Mucosa of gallbladder (tissue), 1 donor: ENCODE measurements at regions not wholly inside any gene's neighbourhood (a gene's known extent, or its start where the extent isn't known, plus 50 kb on each side); places are given as distances from the start of the nearest gene placed in this dataset.
"Not testable (repeated sequence)": the region's sequence is repeated elsewhere in the genome, so short reads cannot be mapped to it uniquely, and the experiment has no call there.

Experiments
- DNase-seq: peaks from one replicate; pipeline ENCODE4 v3.0.0-alpha.2; 2020; ENCODE audit warnings: low spot score
- donor health status: DM: no; HTN: no; CAD: no.

DNA sequence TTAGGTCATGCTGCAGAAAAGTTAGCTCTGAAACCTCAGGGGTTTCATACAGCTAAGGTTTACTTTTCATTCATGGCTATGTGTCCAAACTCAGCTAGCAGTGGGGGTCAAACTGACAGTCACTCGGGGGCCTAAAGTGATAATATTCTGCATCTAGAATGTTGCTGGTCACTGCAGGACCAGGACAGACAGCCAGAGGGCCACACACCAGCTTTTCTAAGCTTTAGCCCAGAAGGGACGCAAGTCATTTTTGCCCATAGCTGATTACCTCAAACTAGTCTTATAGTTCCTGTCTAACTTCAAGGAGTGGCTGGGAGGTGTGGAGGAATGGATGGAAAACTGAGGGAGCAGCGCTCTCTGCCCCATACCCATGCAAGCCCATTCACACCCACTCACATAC is 163.0 kb upstream of the NLRP1 start:
- DNase-seq, result no peak

DNA sequence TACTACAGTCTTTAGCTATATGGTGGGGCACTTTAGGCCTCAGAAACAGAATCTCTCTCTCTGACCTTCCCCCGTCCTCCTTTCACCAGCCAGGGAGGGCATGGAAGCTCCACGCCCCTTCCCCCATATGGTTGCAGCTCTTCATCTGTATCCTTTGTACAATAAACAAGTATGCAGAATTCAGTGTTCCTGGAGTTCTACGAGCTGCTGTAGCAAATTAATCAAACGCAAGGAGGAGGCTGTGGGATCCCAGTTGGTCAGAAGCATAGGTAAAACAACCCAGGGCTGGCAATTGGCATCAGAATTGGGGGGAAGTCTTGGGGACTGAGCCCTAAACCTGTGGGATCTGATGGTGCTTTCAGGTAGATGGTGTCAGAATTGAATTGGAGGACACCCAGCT is 163.7 kb upstream of the NLRP1 start:
- no peak for DNase-seq

DNA sequence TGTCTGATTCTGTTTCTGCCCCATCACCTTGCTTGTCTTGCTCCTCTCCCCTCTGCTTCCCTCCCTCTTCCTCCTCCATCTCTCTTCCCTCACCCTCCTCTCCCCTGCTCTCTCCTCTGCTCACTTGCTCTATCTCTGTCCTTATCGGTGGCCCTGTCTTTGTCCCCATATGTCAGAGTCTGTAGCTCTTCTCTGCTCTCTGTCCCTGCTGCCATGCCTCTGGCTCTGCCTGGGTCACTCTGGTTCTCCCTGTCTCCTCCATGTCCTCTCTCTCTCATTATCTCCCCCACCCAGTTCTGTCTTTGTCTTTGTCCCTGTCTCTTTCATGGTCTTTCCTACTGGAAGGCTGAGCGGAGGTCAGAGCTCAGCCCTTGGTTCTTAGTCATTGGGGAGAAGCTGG is 169.1 kb upstream of the NLRP1 start:
- DNase-seq, result no peak

DNA sequence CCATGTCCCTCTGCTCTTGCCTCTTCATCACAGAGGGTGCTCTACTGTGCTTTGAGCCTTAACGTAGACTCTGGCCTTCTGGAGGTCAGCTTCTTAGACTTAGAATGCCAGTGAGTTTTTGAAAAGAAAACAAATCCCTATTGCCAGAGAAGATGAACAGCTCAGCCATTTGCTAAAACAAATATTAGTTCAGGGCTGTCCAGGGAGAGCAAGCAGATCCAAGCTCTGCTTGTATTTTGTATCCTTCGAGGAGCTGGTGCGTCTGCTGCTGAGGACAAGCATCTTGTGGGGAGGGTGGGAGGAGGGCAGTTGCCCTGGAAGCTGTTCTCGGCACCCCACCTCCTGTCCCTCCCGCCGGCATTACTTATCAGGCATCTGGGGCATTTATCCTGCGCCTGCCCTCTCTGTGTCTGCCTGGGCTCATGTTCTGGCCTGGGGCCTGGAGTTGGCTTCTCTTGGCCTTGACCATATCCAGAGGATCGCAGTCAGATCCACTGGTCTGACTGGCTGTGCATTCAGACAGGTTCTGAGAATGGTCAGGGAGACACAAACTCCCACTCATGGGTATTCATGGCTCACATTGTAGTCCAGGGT is 173.1 kb upstream of the NLRP1 start:
- DNase-seq, result no peak

DNA sequence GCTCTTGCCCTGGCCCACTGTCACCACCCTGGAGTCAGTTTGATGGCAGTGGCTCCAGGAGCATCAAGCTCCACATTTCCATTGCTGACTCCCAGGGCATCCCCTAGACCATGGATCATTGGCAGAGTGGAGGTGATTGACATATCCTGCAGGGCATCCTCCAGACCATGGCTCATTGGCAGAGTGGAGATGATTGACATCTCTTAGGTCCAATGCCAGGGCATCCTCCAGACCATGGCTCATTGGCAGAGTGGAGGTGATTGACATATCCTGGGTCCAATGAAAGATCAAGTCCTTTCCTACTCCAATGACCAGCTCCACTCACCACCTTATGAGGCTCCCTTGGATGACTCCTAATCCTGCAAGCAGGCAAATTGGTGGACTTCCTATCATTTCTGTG is 174.3 kb upstream of the NLRP1 start:
- no peak for DNase-seq

DNA sequence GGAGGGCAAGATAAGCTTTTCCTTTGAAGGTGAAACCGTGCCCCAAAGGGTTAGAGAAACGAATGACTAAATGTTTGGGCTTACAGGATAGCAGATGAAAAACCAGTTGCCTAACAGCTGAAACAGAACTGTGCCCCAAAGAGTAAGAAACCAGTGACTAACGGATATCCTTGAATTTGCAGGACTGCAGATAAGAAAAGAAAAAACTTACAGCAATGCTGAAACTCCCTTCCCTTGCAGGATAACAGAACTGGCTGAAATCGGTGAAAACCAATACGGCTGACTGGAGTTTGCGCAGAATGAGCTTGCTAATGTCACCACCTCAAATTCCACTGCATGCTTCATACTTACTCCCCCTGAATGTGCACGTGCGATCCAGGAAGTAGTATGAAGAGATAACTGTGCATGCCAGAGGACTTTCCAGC is 175.2 kb upstream of the NLRP1 start:
- no peak for DNase-seq

DNA sequence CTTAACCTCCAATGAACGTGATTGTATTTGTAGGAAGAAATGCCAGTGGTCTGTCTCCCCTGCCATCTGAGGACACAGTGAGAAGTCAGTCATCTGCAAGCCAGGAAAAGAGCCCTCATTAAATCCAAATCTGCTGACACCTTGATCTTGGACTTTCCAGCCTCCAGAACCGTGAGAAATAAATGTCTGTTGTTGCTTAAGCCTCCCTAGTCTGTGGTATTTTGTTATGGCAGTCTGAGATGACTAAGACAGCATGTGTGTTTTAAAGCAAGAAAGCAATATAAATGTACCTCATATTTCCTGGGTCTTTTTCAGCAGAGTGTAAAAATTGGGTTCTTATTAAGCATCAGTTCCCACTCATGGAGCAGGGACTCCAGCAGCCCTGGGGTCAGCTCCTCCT is 177.9 kb upstream of the NLRP1 start:
- no peak for DNase-seq

DNA sequence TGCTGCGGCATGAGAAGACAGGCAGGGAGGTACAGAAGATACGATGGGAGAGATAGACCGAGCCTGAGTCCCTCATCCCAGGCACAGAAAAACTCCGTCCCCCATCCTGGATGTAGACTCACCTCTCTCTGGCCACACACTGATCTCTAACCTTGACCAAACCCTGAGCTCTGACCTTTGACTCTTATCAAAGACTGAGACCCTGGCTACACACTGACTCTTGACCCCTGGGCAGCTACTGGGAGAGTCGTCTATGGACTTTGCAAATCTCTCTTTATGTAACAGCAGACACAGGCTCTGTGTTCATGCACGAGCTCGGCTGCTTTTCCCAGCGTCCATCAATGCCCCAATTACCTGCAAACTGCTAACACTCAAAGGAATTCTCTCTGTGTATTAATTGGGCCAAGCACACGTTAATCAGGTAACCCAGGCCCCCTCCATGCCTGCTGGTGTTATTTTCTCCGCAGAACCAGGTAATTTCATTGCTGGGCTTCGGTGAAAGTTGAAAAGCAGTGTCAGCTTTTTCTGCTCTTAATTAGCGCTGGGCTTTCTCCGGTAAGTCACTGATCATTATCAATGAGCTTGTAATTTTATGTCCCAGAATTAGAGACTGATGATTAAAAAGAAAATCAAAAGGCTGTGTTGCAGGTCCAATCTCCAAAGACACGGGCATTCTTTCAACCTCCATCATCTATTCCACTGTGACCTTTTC is 179.4 kb upstream of the NLRP1 start:
- no peak for DNase-seq

DNA sequence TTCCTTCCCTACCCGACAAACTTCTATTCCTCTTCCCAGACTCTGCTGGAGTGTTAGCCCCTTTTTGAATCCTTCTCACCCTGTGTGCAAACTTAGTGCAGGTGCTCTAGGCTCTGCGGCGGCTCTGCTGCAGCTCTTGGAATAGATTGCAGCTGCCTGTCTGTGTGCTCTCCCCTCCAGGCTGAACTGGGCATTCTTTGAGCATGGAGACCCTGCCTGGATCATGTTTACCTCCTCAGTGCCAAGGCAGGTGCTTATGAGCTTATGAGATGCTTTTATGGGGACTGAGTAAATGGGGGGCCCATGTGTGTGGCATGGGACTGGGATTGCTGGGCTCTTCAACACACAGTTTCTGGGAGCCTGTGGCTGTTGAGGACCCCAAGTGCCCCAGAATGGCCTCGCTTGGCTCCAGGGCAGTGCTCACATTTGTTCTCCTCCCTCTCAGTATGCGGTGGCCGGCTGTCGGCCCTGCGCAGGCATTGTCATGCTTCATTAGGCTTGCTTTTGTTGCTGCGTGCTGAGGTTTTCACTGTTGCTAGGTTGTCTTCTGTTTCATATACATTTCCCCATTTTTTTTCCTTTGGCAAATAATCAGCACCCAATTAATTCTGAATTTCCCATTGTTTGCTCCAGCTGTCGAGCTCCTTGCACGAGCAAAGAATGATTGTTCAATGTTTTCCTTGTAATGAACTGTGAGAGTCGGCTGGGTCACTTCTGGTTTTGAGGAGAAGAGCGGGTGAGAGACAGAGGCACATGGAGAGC is 185.5 kb upstream of the NLRP1 start:
- no peak for DNase-seq

DNA sequence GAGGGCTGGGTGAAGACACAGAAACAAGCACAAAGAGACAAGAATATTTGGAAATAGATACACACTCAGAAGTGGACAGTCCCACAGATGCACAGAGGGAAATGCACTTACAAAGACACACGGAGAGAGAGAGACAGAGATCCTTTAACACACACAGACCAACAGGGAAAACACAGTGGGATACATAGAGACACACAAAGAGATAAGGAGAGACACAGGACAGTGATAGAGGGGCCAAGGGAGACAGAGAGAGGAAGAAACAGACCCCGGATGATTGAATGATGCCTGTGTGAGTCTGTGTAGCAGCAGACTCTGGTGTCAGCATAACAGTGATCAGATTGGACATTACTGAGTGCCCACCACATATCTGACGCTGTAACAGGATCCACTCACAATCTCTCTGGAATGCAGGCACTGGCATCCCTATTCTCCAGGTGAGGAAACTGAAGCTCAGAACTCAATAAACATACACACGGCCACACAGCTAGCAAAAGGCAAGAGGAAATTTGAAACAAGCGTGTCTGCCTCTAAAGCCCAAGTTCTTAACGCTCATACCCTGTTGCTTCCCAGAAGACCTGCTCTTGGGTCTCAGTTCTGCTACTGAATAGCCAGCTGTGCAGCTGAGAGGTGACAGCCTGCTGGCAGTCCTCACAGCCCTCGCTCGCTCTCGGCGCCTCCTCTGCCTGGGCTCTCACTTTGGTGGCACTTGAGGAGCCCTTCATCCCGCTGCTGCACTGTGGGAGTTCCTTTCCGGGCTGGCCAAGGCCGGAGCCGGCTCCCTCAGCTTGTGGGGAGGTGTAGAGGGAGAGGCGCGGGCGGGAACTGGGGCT is 186.3 kb upstream of the NLRP1 start:
- no peak for DNase-seq

DNA sequence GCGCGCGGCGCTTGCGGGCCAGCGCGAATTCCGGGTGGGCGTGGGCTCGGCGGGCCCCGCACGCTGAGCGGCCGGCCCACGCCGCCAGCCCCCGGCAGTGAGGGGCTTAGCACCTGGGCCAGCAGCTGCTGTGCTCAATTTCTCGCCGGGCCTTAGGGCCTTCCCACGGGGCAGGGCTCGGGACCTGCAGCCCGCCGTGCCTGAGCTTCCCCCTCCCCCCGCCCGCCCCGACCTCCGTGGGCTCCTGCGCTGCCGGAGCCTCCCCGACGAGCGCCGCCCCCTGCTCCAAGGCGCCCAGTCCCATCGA is 186.9 kb upstream of the NLRP1 start:
- DNase-seq, result not testable (repeated sequence)

DNA sequence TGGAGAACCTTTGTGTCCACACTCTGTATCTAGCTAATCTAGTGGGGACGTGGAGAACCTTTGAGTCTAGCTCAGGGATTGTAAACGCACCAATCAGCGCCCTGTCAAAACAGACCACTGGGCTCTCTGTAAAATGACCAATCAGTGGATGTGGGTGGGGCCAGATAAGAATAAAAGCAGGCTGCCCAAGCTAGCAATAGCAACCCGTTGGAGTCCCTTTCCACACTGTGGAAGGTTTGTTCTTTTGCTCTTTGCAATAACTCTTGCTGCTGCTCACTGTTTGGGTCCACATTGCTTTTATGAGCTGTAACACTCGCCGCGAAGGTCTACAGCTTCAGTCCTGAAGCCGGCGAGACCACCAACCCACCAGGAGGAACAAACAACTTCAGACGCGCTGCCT is 187.7 kb upstream of the NLRP1 start:
- not testable (repeated sequence) for DNase-seq

DNA sequence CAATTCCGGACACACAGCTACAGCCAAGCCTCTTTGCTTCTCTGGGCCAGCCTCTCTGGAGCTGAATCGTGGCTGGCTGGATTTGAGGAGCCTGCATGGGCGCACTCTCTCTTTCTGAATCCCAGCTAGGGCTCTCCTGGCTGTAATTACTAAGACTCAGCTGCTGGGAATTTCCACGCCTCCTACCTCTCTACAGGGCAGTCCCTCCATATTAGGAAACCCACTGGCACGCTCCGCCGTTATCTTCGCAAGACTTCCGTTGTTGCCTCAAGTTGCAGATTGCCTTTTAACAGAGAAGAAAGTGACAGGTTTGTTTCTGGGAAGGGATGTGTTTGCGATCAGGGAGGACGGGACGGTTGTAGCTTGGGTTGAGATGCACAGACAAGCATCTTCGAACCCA is 188.4 kb upstream of the NLRP1 start:
- no peak for DNase-seq

DNA sequence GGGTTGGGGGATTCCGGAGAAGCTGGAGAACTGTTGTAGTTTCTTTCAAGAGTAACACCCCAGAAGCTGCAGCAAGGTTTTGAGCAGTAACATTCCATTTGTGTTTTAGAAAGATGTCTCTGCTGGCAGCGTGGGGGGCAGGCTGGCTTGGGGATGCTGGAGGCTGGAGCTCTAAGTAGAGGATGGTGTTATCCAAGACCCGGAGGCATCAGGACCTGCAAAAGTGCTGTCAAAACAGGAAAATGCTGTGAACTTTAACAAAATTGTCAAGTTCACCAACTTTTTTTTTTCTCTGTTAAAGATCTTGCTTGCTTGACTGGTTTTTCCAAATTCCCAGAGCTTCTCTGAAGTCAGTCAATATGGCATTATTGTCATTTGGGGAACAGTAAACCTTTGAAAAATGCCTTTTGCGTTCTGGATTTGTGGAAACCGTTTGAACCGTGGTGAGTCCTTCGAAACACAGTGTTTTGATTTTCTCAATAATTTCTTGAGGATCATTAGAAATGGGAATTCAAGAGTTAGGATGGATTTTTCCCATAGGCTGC is 189.6 kb upstream of the NLRP1 start:
- DNase-seq, result no peak

DNA sequence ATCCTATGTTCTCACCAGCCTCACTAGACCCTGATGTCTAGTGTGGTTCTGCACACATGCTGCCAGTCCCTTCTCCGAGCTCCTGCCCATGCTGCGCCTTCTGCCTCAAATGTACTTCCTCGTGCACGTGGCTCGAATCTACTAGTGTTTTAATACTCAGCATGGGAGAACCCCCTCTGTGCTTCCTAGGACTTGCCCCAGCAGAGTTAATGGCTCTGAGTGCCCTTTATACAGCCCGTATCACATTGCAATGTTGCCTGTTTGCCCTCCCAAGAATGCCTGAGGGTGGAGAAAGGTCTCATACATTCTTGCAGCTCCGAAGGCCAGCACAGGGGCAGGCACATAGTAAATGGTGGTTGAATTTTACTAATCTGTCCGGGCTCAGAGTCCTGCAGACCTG is 190.8 kb upstream of the NLRP1 start:
- no peak for DNase-seq

DNA sequence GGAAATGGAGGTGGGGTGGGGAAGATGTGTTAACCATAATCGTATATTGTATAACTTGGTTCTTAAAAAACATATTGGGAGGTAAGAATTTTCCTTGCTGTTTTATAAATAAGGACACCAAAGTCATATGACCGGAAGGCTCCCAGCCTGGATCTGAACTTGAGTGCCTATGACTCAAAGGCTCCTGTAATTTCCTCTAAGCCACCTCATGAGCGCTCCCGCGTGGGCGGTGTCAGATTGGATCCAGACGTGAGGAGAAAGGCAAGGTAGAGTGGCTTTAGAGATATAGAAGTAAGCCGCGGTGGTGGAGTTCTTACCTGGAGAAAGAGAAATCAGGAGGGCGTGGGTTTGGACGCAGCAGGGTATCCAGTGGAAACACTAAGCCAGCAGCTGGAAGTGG is 196.2 kb upstream of the NLRP1 start:
- DNase-seq, result no peak

DNA sequence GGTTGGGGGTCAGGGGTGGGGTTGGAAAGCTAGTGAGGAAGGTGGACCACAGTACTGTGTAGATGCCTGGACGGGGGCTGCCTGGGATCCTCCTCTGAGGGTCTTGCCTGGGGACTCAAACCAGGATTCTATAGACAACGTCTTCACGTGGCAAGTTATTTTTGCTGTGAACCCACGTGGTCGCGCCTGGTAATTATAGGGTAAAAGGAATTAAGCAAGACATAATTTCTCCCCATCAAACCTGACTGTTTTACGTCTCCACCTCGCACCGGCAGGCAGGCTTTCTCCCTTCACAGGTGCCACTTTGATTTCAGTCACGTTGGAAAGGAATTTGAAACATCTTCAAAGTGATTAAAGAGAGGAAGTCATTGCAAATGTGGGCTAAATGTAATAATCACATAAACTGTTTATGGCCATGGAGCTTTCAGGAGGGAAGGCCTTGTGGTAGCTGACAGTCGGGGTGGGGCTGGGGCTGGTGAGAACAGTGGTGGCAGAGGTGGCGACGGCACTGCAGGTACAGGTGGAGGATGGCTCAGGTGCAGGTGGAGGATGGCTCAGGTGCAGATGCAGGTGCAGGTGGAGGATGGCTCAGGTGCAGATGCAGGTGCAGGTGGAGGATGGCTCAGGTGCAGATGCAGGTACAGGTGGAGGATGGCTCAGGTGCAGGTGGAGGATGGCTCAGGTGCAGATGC is 197.1 kb upstream of the NLRP1 start:
- no peak for DNase-seq

DNA sequence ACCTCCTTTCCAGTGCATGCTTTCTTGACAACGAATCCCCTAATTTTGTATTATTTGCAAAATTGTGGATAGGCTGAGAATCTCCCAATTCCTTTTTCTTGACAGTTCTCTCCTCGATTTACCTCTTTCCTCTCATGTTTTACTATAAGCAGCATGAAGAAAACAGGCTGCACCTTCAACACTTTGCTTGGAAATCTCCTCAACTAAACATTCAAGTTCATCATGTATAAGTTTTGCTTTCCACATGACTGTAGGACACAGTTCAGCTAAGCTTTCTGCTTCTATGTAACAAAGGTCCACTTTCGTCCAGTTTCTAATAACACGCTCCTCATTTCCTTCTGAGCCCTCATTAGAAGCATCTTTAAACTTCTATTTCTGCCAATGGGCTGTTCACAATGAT is 199.0 kb upstream of the NLRP1 start:
- no peak for DNase-seq

DNA sequence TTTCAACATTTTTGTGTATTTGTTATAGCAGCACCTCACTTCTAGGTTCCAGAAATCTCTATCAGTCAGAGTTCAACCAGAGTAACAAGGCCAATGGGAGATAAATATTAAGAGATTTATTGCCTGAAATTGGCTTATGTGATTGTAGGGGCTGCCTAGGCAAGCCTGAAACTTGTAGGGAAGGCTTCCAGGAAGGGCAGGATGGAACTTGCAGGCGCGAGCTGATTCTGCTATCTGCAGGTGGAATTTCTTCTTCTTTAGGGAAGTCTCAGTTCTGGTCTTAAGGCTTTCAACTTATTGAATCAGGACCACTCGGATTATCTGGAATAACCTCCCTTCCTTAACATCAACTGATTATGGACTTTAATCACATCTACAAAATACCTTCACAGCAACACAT is 199.5 kb upstream of the NLRP1 start:
- no peak for DNase-seq

DNA sequence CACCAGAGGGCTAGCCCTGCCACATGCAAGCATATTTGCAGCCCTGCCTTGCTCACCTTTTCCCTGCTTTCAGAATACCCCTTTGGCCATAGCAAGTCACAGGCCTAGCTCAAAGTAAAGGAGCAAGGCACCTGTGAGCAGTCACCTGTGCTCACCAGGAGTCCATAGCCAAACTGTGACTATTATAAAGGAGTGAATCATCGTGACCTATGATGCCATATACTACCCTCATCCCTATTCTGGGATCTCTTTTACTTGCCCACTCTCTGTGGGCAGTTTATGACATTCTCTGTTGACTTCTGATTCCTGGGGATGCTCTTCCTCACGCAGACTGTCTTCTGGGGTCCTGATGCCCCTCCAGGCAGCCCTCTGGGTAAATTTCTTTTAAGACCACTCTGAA is 200.5 kb upstream of the NLRP1 start:
- DNase-seq, result no peak

DNA sequence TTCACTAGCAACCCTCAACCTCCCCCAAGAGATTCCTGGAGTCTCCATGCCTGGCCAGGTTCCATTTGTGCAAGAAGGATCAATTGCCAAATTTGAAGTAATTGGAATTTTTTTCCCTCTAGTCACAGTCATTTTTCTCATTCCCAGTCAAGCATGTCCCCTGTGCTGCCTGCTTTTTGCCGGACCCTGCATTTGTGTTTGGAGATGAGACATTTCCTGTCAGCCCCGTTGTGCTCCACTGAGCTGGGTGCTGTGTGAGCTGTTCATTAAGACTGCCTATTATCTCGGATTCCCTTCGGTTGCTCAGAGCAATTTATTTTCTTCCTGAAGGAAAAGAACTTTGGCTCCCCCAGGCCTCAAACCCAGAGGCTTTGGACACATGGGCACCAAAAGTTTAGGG is 201.0 kb upstream of the NLRP1 start:
- DNase-seq, result no peak
